Right atrium auricular region (tissue), 2 donors: ENCODE measurements at regions not wholly inside any gene's neighbourhood (a gene's known extent, or its start where the extent isn't known, plus 50 kb on each side); places are given as distances from the start of the nearest gene placed in this dataset.
A peak's percentile ranks its signal among the peaks of the same experiment; 100 is the strongest.

ENCODE experiments used
- DNase-seq: peaks from one replicate; pipeline ENCODE4 v3.0.0-alpha.2; 2019; ENCODE audit warnings: low spot score
- H3K27ac ChIP-seq, 2 donors: fragments of 200-600 bp; sonication (generic); 1 replicate in 1 of 2; 2 replicates in 1 of 2; pipeline ENCODE4 v1.5.1; 2016 to 2019
- H3K27me3 ChIP-seq, 2 donors: fragments of 200-600 bp; sonication (generic); one replicate each; pipeline versions ENCODE4 v1.5.1 to v1.6.0; 2017 to 2019
- H3K36me3 ChIP-seq: fragments of 200-600 bp; sonication (generic); one replicate; pipeline ENCODE4 v1.5.1; 2016
- H3K4me1 ChIP-seq, 2 donors: fragments of 200-600 bp; sonication (generic); one replicate each; pipeline versions ENCODE4 v1.5.1 to v1.6.0; 2017 to 2019
- H3K4me3 ChIP-seq, 2 donors: fragments of 200-600 bp; sonication (generic); 1 replicate in 1 of 2; 2 replicates in 1 of 2; pipeline ENCODE4 v1.5.1; 2017 to 2019; ENCODE audit warnings: mild to moderate bottlenecking in 1 of 2, moderate library complexity in 1 of 2
- H3K9me3 ChIP-seq, 2 donors: fragments of 200-600 bp; sonication (generic); one replicate each; pipeline ENCODE4 v1.5.1; 2019
- CTCF ChIP-seq, 2 donors: fragments of 200-600 bp; sonication (generic); IDR thresholded peaks; one replicate each; pipeline ENCODE4 v1.5.1; 2019; ENCODE audit warnings: antibody characterized with exemption in 2 of 2

GRCh38 chr13:31905961-31906360, 125.6 kb upstream of the FRY start:
- TF ChIP-seq CTCF (IDR thresholded peaks at IDR 0.05), result no peak
- H3K4me3 ChIP-seq, result no peak overlapping the region
- H3K27ac ChIP-seq, result no peak overlapping the region
- H3K36me3 ChIP-seq, result no peaks in the 10 kb centered on the region
- H3K27me3 ChIP-seq, result no peaks in the 10 kb centered on the region
- peaks cover 0 to 23% of the 10 kb centered on the region in 2 donors for H3K4me1 ChIP-seq
- no peak for DNase-seq
- no peaks in the 10 kb centered on the region for H3K9me3 ChIP-seq

- Histone ChIP-seq H3K27me3 (no peaks in the 10 kb centered on the region), H3K4me1 (peaks cover 0 to 23% of the 10 kb centered on the region in 2 donors), H3K27ac (peak overlapping the region in 1 of 2 donors; percentile 19), H3K36me3 (no peaks in the 10 kb centered on the region), H3K4me3 (no peak overlapping the region), H3K9me3 (no peaks in the 10 kb centered on the region)
- no peak for TF ChIP-seq CTCF (IDR thresholded peaks at IDR 0.05)
- DNase-seq, result no peak
Measured at GRCh38 chr13:31908696-31909411, 122.7 kb upstream of the FRY start.

GRCh38 chr13:31909864-31910551, 121.6 kb upstream of the FRY start:
- no peaks in the 10 kb centered on the region for H3K27me3 ChIP-seq
- H3K27ac ChIP-seq, result no peak overlapping the region
- peaks cover 0 to 23% of the 10 kb centered on the region in 2 donors for H3K4me1 ChIP-seq

GRCh38 chr13:31910633-31911032, 120.9 kb upstream of the FRY start:
- Histone ChIP-seq H3K27me3 (no peaks in the 10 kb centered on the region), H3K4me1 (peaks cover 0 to 23% of the 10 kb centered on the region in 2 donors), H3K9me3 (no peaks in the 10 kb centered on the region), H3K36me3 (no peaks in the 10 kb centered on the region), H3K4me3 (no peak overlapping the region), H3K27ac (no peak overlapping the region)
- no peak for TF ChIP-seq CTCF (IDR thresholded peaks at IDR 0.05)
- no peak for DNase-seq

More at GRCh38 chr13:31909864-31910551, 121.6 kb upstream of the FRY start:
- no peak for DNase-seq
- Histone ChIP-seq H3K9me3 (no peaks in the 10 kb centered on the region), H3K4me3 (no peak overlapping the region), H3K36me3 (no peaks in the 10 kb centered on the region)
- TF ChIP-seq CTCF (IDR thresholded peaks at IDR 0.05), result peak; percentile 63 to 91

GRCh38 chr13:31912647-31913401, 118.8 kb upstream of the FRY start:
- H3K9me3 ChIP-seq, result no peaks in the 10 kb centered on the region
- DNase-seq, result no peak
- no peak overlapping the region for H3K4me3 ChIP-seq
- no peaks in the 10 kb centered on the region for H3K27me3 ChIP-seq
- H3K27ac ChIP-seq, result no peak overlapping the region
- no peak for TF ChIP-seq CTCF (IDR thresholded peaks at IDR 0.05)
- H3K4me1 ChIP-seq, result peaks cover 0 to 23% of the 10 kb centered on the region in 2 donors
- H3K36me3 ChIP-seq, result no peaks in the 10 kb centered on the region
